NT2/D1 (cell line): ENCODE measurements at regions not wholly inside any gene's neighbourhood (a gene's known extent, or its start where the extent isn't known, plus 50 kb on each side); places are given as distances from the start of the nearest gene placed in this dataset.

Experiments used
- SUZ12 ChIP-seq: IDR thresholded peaks from 2 replicates; pipeline ENCODE4 v1.6.1; 2011; ENCODE audit not compliant: insufficient read length, insufficient read depth; ENCODE audit errors: extremely low read depth
- ZNF274 ChIP-seq: IDR thresholded peaks from 2 replicates; pipeline ENCODE4 v1.6.1; 2011; ENCODE audit warnings: mild to moderate bottlenecking, low read depth, low read length

- TF ChIP-seq ZNF274 = no peak
- TF ChIP-seq SUZ12 = no peak
Measured at GRCh38 chr1:221604948-221605347, 136.9 kb downstream of the DUSP10 start.
